ENCODE measurements at regions not wholly inside any gene's neighbourhood (a gene's known extent, or its start where the extent isn't known, plus 50 kb on each side); places are given as distances from the start of the nearest gene placed in this dataset.

DNA sequence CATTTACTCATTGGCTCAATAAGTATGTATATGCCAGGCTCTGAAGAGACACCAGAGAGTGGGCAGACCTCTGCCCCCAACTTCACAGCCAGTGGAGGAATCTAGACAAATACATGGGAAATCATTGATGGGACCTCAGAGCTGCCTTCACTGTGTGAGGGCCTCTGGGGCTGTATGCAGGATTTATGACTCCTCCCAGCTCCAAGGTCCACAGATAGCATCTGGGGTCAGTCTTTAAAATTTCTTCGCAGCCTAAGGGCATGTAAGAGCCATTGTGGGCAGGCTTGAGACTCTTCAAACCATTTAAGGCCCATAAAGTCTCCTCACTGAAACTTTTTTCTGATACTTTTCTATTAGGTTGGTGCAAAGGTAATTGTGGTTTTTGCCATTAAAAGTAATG is 125.5 kb downstream of the SPTSSA start:
- H3K9me3 ChIP-seq (ENCODE audit: low read length), result no peaks in the 10 kb centered on the region
- DNase-seq (ENCODE audit: low spot score) (peak; percentile 35), FAIRE-seq (no peak), ATAC-seq (peak; percentile 1; the same call in 1 of the 3 replicates)
- no peak overlapping the region for H3K4me3 ChIP-seq (replicated peaks in 1 of 3; ENCODE audit: insufficient read depth in 1 of 3, low read depth in 2 of 3, low read length in 3 of 3)
- ChIA-PET CTCF (ENCODE audit: low intra/inter-chr PET ratio, low total read pairs) (no interaction called here), POLR2A (interaction anchor here (1.0 to 1.2 kb wide), 3 partner anchors 16 to 160 kb away, joined by 3 to 5 read pairs (median 3); no protein-coding TSS in a partner anchor)
- BruUV-seq (replicated peaks), result no TSS peak
- in situ Hi-C loops (cut with HindIII; ENCODE audit: extremely low pct_ligation_motif_present, low pct_unique_long_range_greater_than_20kb) (no loop called here), intact Hi-C loops (cut with micrococcal nuclease; ENCODE audit: unreplicated experiment) (no loop called here)
- WGBS (ENCODE audit: low lambda C conversion rate), result 20% methylated on average over 1 of the region's 1 CpG
- H3K79me2 ChIP-seq (ENCODE audit: insufficient read depth, low read length), result no peaks in the 10 kb centered on the region
- no peak overlapping the region for H3K27ac ChIP-seq (ENCODE audit: extremely low read length, insufficient read depth, low read length)
- peaks cover 37% of the 10 kb centered on the region for H3K4me1 ChIP-seq (ENCODE audit: insufficient read depth, low read length)
- H3K27me3 ChIP-seq (ENCODE audit: control insufficient read depth in 1 of 2, insufficient read depth in 2 of 2, low read length in 2 of 2), result no peaks in the 10 kb centered on the region
- H3K4me2 ChIP-seq (ENCODE audit: low read depth, low read length), result no peak overlapping the region
- H3K9ac ChIP-seq (ENCODE audit: insufficient read depth, low read depth, low read length), result no peak overlapping the region
- no peak overlapping the region for H2AFZ ChIP-seq (ENCODE audit: low read length)
- H3K36me3 ChIP-seq (replicated peaks in 1 of 2; ENCODE audit: control insufficient read depth in 1 of 2, insufficient read depth in 2 of 2, low read length in 2 of 2), result no peaks in the 10 kb centered on the region
- no peaks in the 10 kb centered on the region for H4K20me1 ChIP-seq (ENCODE audit: insufficient read depth, low read length)
- TF ChIP-seq PHF21A (CRISPR knock-in tag; IDR thresholded peaks at IDR 0.05) (0 out of 2 replicates have a peak, but pooled peaks have one; percentile 12), ZNF501 (CRISPR knock-in tag; IDR thresholded peaks at IDR 0.05) (0 out of 2 replicates have a peak, but pooled peaks have one; percentile 39), ZNF180 (CRISPR knock-in tag; IDR thresholded peaks at IDR 0.05; ENCODE audit: borderline replicate concordance, low read depth) (no peak), GATAD2A (CRISPR knock-in tag; IDR thresholded peaks at IDR 0.05) (0 out of 2 replicates have a peak, but pooled peaks have one; percentile 15), HDAC1 (CRISPR knock-in tag; IDR thresholded peaks at IDR 0.05) (peak; percentile 5; the same call in 1 of the 2 replicates), HNF4A (CRISPR knock-in tag; IDR thresholded peaks at IDR 0.05) (peak; percentile 68), HNF4G (IDR thresholded peaks at IDR 0.05; ENCODE audit: borderline replicate concordance, low read depth, low read length) (0 out of 2 replicates have a peak, but pooled peaks have one; percentile 9), HNF4G (CRISPR knock-in tag; IDR thresholded peaks at IDR 0.05; ENCODE audit: borderline replicate concordance, low read depth) (no peak), ZNF382 (CRISPR knock-in tag; IDR thresholded peaks at IDR 0.05; ENCODE audit: borderline replicate concordance) (0 out of 2 replicates have a peak, but pooled peaks have one; percentile 17)
- TF ChIP-seq, protein P1, sequence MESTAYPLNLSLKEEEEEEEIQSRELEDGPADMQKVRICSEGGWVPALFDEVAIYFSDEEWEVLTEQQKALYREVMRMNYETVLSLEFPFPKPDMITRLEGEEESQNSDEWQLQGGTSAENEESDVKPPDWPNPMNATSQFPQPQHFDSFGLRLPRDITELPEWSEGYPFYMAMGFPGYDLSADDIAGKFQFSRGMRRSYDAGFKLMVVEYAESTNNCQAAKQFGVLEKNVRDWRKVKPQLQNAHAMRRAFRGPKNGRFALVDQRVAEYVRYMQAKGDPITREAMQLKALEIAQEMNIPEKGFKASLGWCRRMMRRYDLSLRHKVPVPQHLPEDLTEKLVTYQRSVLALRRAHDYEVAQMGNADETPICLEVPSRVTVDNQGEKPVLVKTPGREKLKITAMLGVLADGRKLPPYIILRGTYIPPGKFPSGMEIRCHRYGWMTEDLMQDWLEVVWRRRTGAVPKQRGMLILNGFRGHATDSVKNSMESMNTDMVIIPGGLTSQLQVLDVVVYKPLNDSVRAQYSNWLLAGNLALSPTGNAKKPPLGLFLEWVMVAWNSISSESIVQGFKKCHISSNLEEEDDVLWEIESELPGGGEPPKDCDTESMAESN (CRISPR knock-in tag; conservative IDR thresholded peaks at IDR 0.05), result no peak
- TF ChIP-seq, protein P2, sequence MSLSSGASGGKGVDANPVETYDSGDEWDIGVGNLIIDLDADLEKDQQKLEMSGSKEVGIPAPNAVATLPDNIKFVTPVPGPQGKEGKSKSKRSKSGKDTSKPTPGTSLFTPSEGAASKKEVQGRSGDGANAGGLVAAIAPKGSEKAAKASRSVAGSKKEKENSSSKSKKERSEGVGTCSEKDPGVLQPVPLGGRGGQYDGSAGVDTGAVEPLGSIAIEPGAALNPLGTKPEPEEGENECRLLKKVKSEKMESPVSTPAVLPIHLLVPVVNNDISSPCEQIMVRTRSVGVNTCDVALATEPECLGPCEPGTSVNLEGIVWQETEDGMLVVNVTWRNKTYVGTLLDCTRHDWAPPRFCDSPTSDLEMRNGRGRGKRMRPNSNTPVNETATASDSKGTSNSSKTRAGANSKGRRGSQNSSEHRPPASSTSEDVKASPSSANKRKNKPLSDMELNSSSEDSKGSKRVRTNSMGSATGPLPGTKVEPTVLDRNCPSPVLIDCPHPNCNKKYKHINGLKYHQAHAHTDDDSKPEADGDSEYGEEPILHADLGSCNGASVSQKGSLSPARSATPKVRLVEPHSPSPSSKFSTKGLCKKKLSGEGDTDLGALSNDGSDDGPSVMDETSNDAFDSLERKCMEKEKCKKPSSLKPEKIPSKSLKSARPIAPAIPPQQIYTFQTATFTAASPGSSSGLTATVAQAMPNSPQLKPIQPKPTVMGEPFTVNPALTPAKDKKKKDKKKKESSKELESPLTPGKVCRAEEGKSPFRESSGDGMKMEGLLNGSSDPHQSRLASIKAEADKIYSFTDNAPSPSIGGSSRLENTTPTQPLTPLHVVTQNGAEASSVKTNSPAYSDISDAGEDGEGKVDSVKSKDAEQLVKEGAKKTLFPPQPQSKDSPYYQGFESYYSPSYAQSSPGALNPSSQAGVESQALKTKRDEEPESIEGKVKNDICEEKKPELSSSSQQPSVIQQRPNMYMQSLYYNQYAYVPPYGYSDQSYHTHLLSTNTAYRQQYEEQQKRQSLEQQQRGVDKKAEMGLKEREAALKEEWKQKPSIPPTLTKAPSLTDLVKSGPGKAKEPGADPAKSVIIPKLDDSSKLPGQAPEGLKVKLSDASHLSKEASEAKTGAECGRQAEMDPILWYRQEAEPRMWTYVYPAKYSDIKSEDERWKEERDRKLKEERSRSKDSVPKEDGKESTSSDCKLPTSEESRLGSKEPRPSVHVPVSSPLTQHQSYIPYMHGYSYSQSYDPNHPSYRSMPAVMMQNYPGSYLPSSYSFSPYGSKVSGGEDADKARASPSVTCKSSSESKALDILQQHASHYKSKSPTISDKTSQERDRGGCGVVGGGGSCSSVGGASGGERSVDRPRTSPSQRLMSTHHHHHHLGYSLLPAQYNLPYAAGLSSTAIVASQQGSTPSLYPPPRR (CRISPR knock-in tag; IDR thresholded peaks at IDR 0.05; ENCODE audit: borderline replicate concordance), result 0 out of 2 replicates have a peak, but pooled peaks have one; percentile 20
- TF ChIP-seq, protein P3, sequence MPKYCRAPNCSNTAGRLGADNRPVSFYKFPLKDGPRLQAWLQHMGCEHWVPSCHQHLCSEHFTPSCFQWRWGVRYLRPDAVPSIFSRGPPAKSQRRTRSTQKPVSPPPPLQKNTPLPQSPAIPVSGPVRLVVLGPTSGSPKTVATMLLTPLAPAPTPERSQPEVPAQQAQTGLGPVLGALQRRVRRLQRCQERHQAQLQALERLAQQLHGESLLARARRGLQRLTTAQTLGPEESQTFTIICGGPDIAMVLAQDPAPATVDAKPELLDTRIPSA (CRISPR knock-in tag; IDR thresholded peaks at IDR 0.05; ENCODE audit: borderline replicate concordance), result no peak
- TF ChIP-seq, protein P4, sequence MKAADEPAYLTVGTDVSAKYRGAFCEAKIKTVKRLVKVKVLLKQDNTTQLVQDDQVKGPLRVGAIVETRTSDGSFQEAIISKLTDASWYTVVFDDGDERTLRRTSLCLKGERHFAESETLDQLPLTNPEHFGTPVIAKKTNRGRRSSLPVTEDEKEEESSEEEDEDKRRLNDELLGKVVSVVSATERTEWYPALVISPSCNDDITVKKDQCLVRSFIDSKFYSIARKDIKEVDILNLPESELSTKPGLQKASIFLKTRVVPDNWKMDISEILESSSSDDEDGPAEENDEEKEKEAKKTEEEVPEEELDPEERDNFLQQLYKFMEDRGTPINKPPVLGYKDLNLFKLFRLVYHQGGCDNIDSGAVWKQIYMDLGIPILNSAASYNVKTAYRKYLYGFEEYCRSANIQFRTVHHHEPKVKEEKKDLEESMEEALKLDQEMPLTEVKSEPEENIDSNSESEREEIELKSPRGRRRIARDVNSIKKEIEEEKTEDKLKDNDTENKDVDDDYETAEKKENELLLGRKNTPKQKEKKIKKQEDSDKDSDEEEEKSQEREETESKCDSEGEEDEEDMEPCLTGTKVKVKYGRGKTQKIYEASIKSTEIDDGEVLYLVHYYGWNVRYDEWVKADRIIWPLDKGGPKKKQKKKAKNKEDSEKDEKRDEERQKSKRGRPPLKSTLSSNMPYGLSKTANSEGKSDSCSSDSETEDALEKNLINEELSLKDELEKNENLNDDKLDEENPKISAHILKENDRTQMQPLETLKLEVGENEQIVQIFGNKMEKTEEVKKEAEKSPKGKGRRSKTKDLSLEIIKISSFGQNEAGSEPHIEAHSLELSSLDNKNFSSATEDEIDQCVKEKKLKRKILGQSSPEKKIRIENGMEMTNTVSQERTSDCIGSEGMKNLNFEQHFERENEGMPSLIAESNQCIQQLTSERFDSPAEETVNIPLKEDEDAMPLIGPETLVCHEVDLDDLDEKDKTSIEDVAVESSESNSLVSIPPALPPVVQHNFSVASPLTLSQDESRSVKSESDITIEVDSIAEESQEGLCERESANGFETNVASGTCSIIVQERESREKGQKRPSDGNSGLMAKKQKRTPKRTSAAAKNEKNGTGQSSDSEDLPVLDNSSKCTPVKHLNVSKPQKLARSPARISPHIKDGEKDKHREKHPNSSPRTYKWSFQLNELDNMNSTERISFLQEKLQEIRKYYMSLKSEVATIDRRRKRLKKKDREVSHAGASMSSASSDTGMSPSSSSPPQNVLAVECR (CRISPR knock-in tag; IDR thresholded peaks at IDR 0.05; ENCODE audit: borderline replicate concordance), result 0 out of 2 replicates have a peak, but pooled peaks have one; percentile 12

Data from HepG2 (cell line).